Stimulated activated CD4-positive, alpha-beta T cell treated with anti-CD3 and anti-CD28 coated beads, Interleukin-15, amount 100 ng/mL, for 48 hours (primary cell): ENCODE measurements at regions not wholly inside any gene's neighbourhood (a gene's known extent, or its start where the extent isn't known, plus 50 kb on each side); places are given as distances from the start of the nearest gene placed in this dataset.

Experiments
- DNase-seq, 2 donors: peaks; one replicate each; pipeline ENCODE4 v3.0.0-alpha.2; 2020; ENCODE audit warnings: low read depth in 2 of 2

- DNase-seq = no peak
These were observed 176.2 kb upstream of the TP63 start for GRCh38 chr3:189455009-189455408.

- DNase-seq = no peak
These were observed 175.4 kb upstream of the TP63 start for GRCh38 chr3:189455641-189456417.

- no peak for DNase-seq
These were observed 174.0 kb upstream of the TP63 start for GRCh38 chr3:189457201-189457607.

GRCh38 chr3:189457631-189458412 lies 173.4 kb upstream of the TP63 start:
- no peak for DNase-seq

GRCh38 chr3:189458528-189458927 lies 172.7 kb upstream of the TP63 start:
- DNase-seq = no peak

- DNase-seq = no peak
These were observed 172.0 kb upstream of the TP63 start for GRCh38 chr3:189459231-189459630.

GRCh38 chr3:189460511-189460910 lies 170.7 kb upstream of the TP63 start:
- no peak for DNase-seq

GRCh38 chr3:189464799-189465198 lies 166.4 kb upstream of the TP63 start:
- DNase-seq = no peak

- DNase-seq = no peak
These were observed 165.2 kb upstream of the TP63 start for GRCh38 chr3:189466004-189466403.

- DNase-seq = no peak
These were observed 163.7 kb upstream of the TP63 start for GRCh38 chr3:189467451-189467850.

- DNase-seq = no peak
These were observed 156.2 kb upstream of the TP63 start for GRCh38 chr3:189474944-189475343.

GRCh38 chr3:189477614-189478013 lies 153.6 kb upstream of the TP63 start:
- DNase-seq = no peak

- no peak for DNase-seq
These were observed 144.6 kb upstream of the TP63 start for GRCh38 chr3:189486556-189486955.

- no peak for DNase-seq
These were observed 142.9 kb upstream of the TP63 start for GRCh38 chr3:189488241-189488767.

GRCh38 chr3:189490337-189490736 lies 140.9 kb upstream of the TP63 start:
- no peak for DNase-seq

- no peak for DNase-seq
These were observed 140.4 kb upstream of the TP63 start for GRCh38 chr3:189490749-189491148.

- no peak for DNase-seq
These were observed 139.4 kb upstream of the TP63 start for GRCh38 chr3:189491831-189492230.

- no peak for DNase-seq
These were observed 137.9 kb upstream of the TP63 start for GRCh38 chr3:189493271-189493670.

- DNase-seq = no peak
These were observed 136.6 kb upstream of the TP63 start for GRCh38 chr3:189494632-189495031.

- DNase-seq = no peak
These were observed 134.6 kb upstream of the TP63 start for GRCh38 chr3:189496375-189497138.

GRCh38 chr3:189498995-189499704 lies 132.0 kb upstream of the TP63 start:
- no peak for DNase-seq

GRCh38 chr3:189500299-189500698 lies 130.9 kb upstream of the TP63 start:
- DNase-seq = no peak
